IMR-90 (cell line): ENCODE measurements at regions not wholly inside any gene's neighbourhood (a gene's known extent, or its start where the extent isn't known, plus 50 kb on each side); places are given as distances from the start of the nearest gene placed in this dataset.

Source experiments
- ATAC-seq: fragments of 200-7000 bp; cut with Tn5 transposase; 2 replicates; pipeline ENCODE4 v1.9.1; 2020; ENCODE audit warnings: low read depth, mild to moderate bottlenecking, moderate library complexity
- BruUV-seq: library from RNA; stranded (reverse); fragments of 400-500 nt; replicated peaks from 2 replicates; lab custom pipeline; 2021; lab: Mats Ljungman, UMichigan
- CTCF ChIA-PET: fragments of 300-600 bp; formaldehyde crosslinking; extraction: SDS; loops from one replicate; lab custom pipeline; 2021; ENCODE audit warnings: antibody characterized with exemption; lab: Yijun Ruan, JAX
- POLR2A ChIA-PET: fragments of 300-600 bp; sonication (Branson Sonifier 250); formaldehyde crosslinking; loops from one replicate; lab custom pipeline; 2022; ENCODE audit warnings: antibody characterized with exemption; ENCODE audit not compliant: unreplicated experiment; lab: Charles Lee
- DNase-seq: peaks from one replicate; pipeline ENCODE4 v3.0.0; 2013
- H2AFZ ChIP-seq: replicated peaks from 2 replicates; pipeline ENCODE3; 2013; ENCODE audit warnings: low read length, mild to moderate bottlenecking; ENCODE audit not compliant: poor library complexity
- H2AK5ac ChIP-seq: 2 replicates; pipeline ENCODE4 v1.6.1; 2013; ENCODE audit warnings: low read depth, low read length, inconsistent platforms
- H2AK9ac ChIP-seq: replicated peaks from 2 replicates; pipeline ENCODE3; 2013; ENCODE audit warnings: mild to moderate bottlenecking, low read depth, low read length, moderate library complexity; ENCODE audit not compliant: poor library complexity
- H2BK120ac ChIP-seq: 2 replicates; pipeline ENCODE4 v1.6.1; 2013; ENCODE audit warnings: low read depth, low read length, inconsistent platforms
- H2BK15ac ChIP-seq: 3 replicates; pipeline ENCODE4 v1.6.1; 2013; ENCODE audit warnings: low read depth, low read length, inconsistent platforms
- H2BK20ac ChIP-seq: 2 replicates; pipeline ENCODE4 v1.6.1; 2013; ENCODE audit warnings: low read depth, mild to moderate bottlenecking, inconsistent platforms, low read length, moderate library complexity
- H2BK5ac ChIP-seq: 2 replicates; pipeline ENCODE4 v1.6.1; 2013; ENCODE audit warnings: mild to moderate bottlenecking, low read depth, low read length, inconsistent platforms; ENCODE audit not compliant: poor library complexity, severe bottlenecking
- H3K14ac ChIP-seq: replicated peaks from 2 replicates; pipeline ENCODE4 v1.6.1; 2013; ENCODE audit warnings: low read depth, low read length, inconsistent platforms
- H3K18ac ChIP-seq: 2 replicates; pipeline ENCODE4 v1.6.1; 2013; ENCODE audit warnings: low read depth, low read length, control low read depth
- H3K23ac ChIP-seq: 2 replicates; pipeline ENCODE4 v1.6.1; 2013; ENCODE audit warnings: low read depth, low read length, inconsistent platforms
- H3K27ac ChIP-seq: 2 replicates; pipeline ENCODE4 v1.5.1; 2013; ENCODE audit warnings: mild to moderate bottlenecking, control low read depth, low read length; ENCODE audit not compliant: insufficient read depth
- H3K27me3 ChIP-seq: 2 replicates; pipeline ENCODE4 v1.6.1; 2013; ENCODE audit warnings: low read length; ENCODE audit not compliant: control insufficient read depth, insufficient read depth
- H3K36me3 ChIP-seq: 2 replicates; pipeline ENCODE4 v1.6.1; 2013; ENCODE audit warnings: low read length, mixed read lengths; ENCODE audit not compliant: control insufficient read depth, insufficient read depth
- H3K4ac ChIP-seq: 2 replicates; pipeline ENCODE4 v1.6.1; 2013; ENCODE audit warnings: low read depth, low read length, inconsistent platforms
- H3K4me1 ChIP-seq: 2 replicates; pipeline ENCODE4 v1.6.1; 2013; ENCODE audit warnings: low read length, mixed read lengths; ENCODE audit not compliant: control insufficient read depth, insufficient read depth
- H3K4me2 ChIP-seq: 2 replicates; pipeline ENCODE4 v1.6.1; 2013; ENCODE audit warnings: low read depth, mild to moderate bottlenecking, control low read depth, low read length, moderate library complexity
- H3K4me3 ChIP-seq: 2 replicates; pipeline ENCODE4 v1.5.1; 2013; ENCODE audit warnings: low read depth, mild to moderate bottlenecking, control low read depth, low read length, moderate library complexity; ENCODE audit not compliant: insufficient read depth
- H3K56ac ChIP-seq: 2 replicates; pipeline ENCODE4 v1.6.1; 2013; ENCODE audit warnings: low read length, inconsistent platforms; ENCODE audit not compliant: insufficient read depth; ENCODE audit errors: extremely low read depth
- H3K79me1 ChIP-seq, 2 experiments: 2 replicates each; pipeline ENCODE4 v1.6.1; 2013; ENCODE audit warnings: low read length in 2 of 2, inconsistent platforms in 1 of 2, low read depth in 1 of 2
- H3K9ac ChIP-seq: 2 replicates; pipeline ENCODE4 v1.6.1; 2013; ENCODE audit warnings: low read depth, low read length, control low read depth
- H3K9me1 ChIP-seq: 2 replicates; pipeline ENCODE4 v1.6.1; 2013; ENCODE audit warnings: low read length, inconsistent platforms; ENCODE audit not compliant: insufficient read depth
- H3K9me3 ChIP-seq: 2 replicates; pipeline ENCODE4 v1.6.1; 2013; ENCODE audit warnings: low read length; ENCODE audit not compliant: control insufficient read depth, insufficient read depth
- H4K20me1 ChIP-seq: 2 replicates; pipeline ENCODE4 v1.6.1; 2013; ENCODE audit warnings: low read length, inconsistent platforms; ENCODE audit not compliant: insufficient read depth
- H4K5ac ChIP-seq: 2 replicates; pipeline ENCODE4 v1.6.1; 2013; ENCODE audit warnings: mild to moderate bottlenecking, low read depth, low read length, control low read depth
- H4K8ac ChIP-seq, 2 experiments: 2 replicates each; pipeline ENCODE4 v1.6.1; 2013; ENCODE audit warnings: low read depth in 2 of 2, low read length in 2 of 2, control low read depth in 1 of 2, inconsistent platforms in 1 of 2
- H4K91ac ChIP-seq: 2 replicates; pipeline ENCODE4 v1.6.1; 2013; ENCODE audit warnings: low read depth, low read length, inconsistent platforms; ENCODE audit not compliant: insufficient read depth
- CTCF ChIP-seq: conservative IDR thresholded peaks from 2 replicates; pipeline ENCODE4 v1.5.1; 2012; ENCODE audit warnings: mild to moderate bottlenecking, low read depth, low read length, improper control_type of control experiment
- MAFK ChIP-seq: IDR thresholded peaks from 2 replicates; pipeline ENCODE4 v1.6.1; 2012; ENCODE audit warnings: low read depth, low read length, improper control_type of control experiment
- WGBS, 2 experiments: methylation state at CpG; one replicate each; pipeline versions ENCODE4 v1.1.5 to v1.1.7; 2013; ENCODE audit warnings: missing lambda C conversion rate in 2 of 2; ENCODE audit not compliant: insufficient read length in 1 of 2; ENCODE audit errors: extremely low coverage in 2 of 2; 5-methylcytosine and 5-hydroxymethylcytosine counted together
- dilution Hi-C: fragments of 300-500 bp; cut with HindIII; formaldehyde crosslinking; loops from one replicate; pipeline ENCODE4 v1.14.3; 2018; ENCODE audit warnings: low sequenced_read_pairs; ENCODE audit not compliant: unreplicated experiment
- in situ Hi-C: fragments of 300-500 bp; cut with MboI; formaldehyde crosslinking; loops from 3 replicates; pipeline ENCODE4 v1.14.3; 2019; ENCODE audit warnings: low sequenced_read_pairs, inconsistent platforms, mixed read lengths
- intact Hi-C: fragments of 100-400 bp; cut with micrococcal nuclease; formaldehyde crosslinking; loops from 2 replicates; pipeline ENCODE4 v1.10.0; 2022

GRCh38 chr10:65358565-65358964 lies 1567.3 kb upstream of the LRRTM3 start:
- Histone ChIP-seq H4K20me1 (no peaks in the 10 kb centered on the region), H3K36me3 (no peaks in the 10 kb centered on the region), H3K27ac (no peak overlapping the region), H2BK120ac (no peak overlapping the region), H2BK5ac (no peak overlapping the region), H3K27me3 (no peaks in the 10 kb centered on the region), H4K5ac (no peak overlapping the region), H3K56ac (no peak overlapping the region), H3K18ac (no peak overlapping the region), H3K23ac (no peak overlapping the region), H4K8ac (no peak overlapping the region), H3K79me1 (no peaks in the 10 kb centered on the region), H3K4me1 (no peaks in the 10 kb centered on the region), H3K4me3 (no peak overlapping the region), H3K4ac (no peak overlapping the region), H3K9ac (no peak overlapping the region), H2AK9ac (no peak overlapping the region), H2AK5ac (no peak overlapping the region), H2BK20ac (no peak overlapping the region), H3K4me2 (no peak overlapping the region), H4K91ac (no peak overlapping the region), H2BK15ac (no peak overlapping the region), H2AFZ (no peak overlapping the region), H3K9me3 (peaks cover 5% of the 10 kb centered on the region), H3K9me1 (no peaks in the 10 kb centered on the region), H3K14ac (no peak overlapping the region)
- DNase-seq: no peak
- intact Hi-C loops (no loop called here), dilution Hi-C loops (no loop called here), in situ Hi-C loops (no loop called here)
- TF ChIP-seq MAFK: no peak
- TF ChIP-seq CTCF: 0 out of 2 replicates have a peak, but pooled peaks have one; percentile 6
- no peak for ATAC-seq
- ChIA-PET CTCF (no interaction called here), POLR2A (no interaction called here)
- WGBS, 2 experiments: no CpG with 5 or more reads among the region's 1 CpG
- BruUV-seq: no TSS peak
